GM12878 (cell line): ENCODE measurements at regions not wholly inside any gene's neighbourhood (a gene's known extent, or its start where the extent isn't known, plus 50 kb on each side); places are given as distances from the start of the nearest gene placed in this dataset.

Source experiments
- ATAC-seq: fragments of 200-7000 bp; cut with Tn5 transposase; 3 replicates; pipeline ENCODE4 v1.9.1; 2020; ENCODE audit warnings: mild to moderate bottlenecking, moderate library complexity
- BruUV-seq: library from RNA; stranded (reverse); fragments of 400-500 nt; replicated peaks from 2 replicates; lab custom pipeline; 2021; lab: Mats Ljungman, UMichigan
- CTCF ChIA-PET: fragments of 300-600 bp; sonication (Branson Sonifier 250); formaldehyde crosslinking; extraction: SDS; loops from one replicate; lab custom pipeline; 2021; ENCODE audit warnings: inconsistent platforms; lab: Yijun Ruan, JAX
- POLR2A ChIA-PET: fragments of 350-600 bp; formaldehyde crosslinking; extraction: SDS; loops from one replicate; lab custom pipeline; 2021; ENCODE audit warnings: inconsistent platforms; lab: Charles Lee
- RAD21 ChIA-PET: fragments of 300-600 bp; sonication (Branson Sonifier 250); formaldehyde crosslinking; loops from one replicate; lab custom pipeline; 2023; ENCODE audit warnings: antibody characterized with exemption; ENCODE audit not compliant: unreplicated experiment; lab: Charles Lee
- SMC1A ChIA-PET: fragments of 300-600 bp; sonication (Branson Sonifier 250); formaldehyde crosslinking; loops from one replicate; lab custom pipeline; 2023; ENCODE audit not compliant: unreplicated experiment, uncharacterized antibody; lab: Charles Lee
- DNase-seq: peaks from one replicate; pipeline ENCODE4 v3.0.0-alpha.2; 2011; ENCODE audit warnings: low read depth, low spot score
- FAIRE-seq: peaks from 3 replicates; lab custom pipeline; 2011; peaks lifted over from hg19 to GRCh38; lab: Jason Lieb, UNC
- H2AFZ ChIP-seq: 2 replicates; pipeline ENCODE4 v1.6.0; 2011; ENCODE audit warnings: low read depth, low read length, control low read depth; ENCODE audit not compliant: control insufficient read depth
- H3K27ac ChIP-seq: 2 replicates; pipeline ENCODE4 v1.5.1; 2011; ENCODE audit warnings: control low read depth; ENCODE audit not compliant: control insufficient read depth, insufficient read depth
- H3K27me3 ChIP-seq, 2 experiments: replicated peaks in 1 of 2; 2 replicates each; pipeline versions ENCODE4 v1.6.0 to v1.6.1; 2011; ENCODE audit warnings: low read length in 1 of 2; ENCODE audit not compliant: control insufficient read depth in 2 of 2, insufficient read depth in 2 of 2
- H3K36me3 ChIP-seq, 2 experiments: 2 replicates each; pipeline ENCODE4 v1.5.1; 2011; ENCODE audit warnings: low read length in 1 of 2; ENCODE audit not compliant: control insufficient read depth in 2 of 2, insufficient read depth in 2 of 2
- H3K4me1 ChIP-seq: 2 replicates; pipeline ENCODE4 v1.6.1; 2011; ENCODE audit warnings: mild to moderate bottlenecking, low read length, moderate library complexity, mixed read lengths; ENCODE audit not compliant: control insufficient read depth, insufficient read depth
- H3K4me2 ChIP-seq: 2 replicates; pipeline ENCODE4 v1.6.0; 2011; ENCODE audit warnings: control low read depth; ENCODE audit not compliant: control insufficient read depth, insufficient read depth
- H3K4me3 ChIP-seq: fragments of 200-600 bp; sonication (generic); 2 replicates; pipeline ENCODE4 v1.5.1; 2016
- H3K79me2 ChIP-seq: 2 replicates; pipeline ENCODE4 v1.6.0; 2011; ENCODE audit warnings: low read length; ENCODE audit not compliant: control insufficient read depth, insufficient read depth
- H3K9ac ChIP-seq: 2 replicates; pipeline ENCODE4 v1.8.0; 2011; ENCODE audit warnings: low read length, control low read depth, mixed read lengths; ENCODE audit not compliant: control insufficient read depth, insufficient read depth
- H3K9me3 ChIP-seq: replicated peaks from 3 replicates; pipeline ENCODE4 v1.5.1; 2011; ENCODE audit warnings: mild to moderate bottlenecking, low read length; ENCODE audit not compliant: control insufficient read depth, insufficient read depth
- H4K20me1 ChIP-seq: 2 replicates; pipeline ENCODE4 v1.6.0; 2011; ENCODE audit not compliant: control insufficient read depth, insufficient read depth
- ATF3 ChIP-seq: IDR thresholded peaks from 2 replicates; pipeline ENCODE4 v1.6.1; 2011; ENCODE audit warnings: low read depth, mild to moderate bottlenecking, low read length, moderate library complexity, borderline replicate concordance; ENCODE audit errors: extremely low read depth
- BMI1 ChIP-seq: fragments of 450-650 bp; IDR thresholded peaks from 2 replicates; pipeline ENCODE4 v1.6.1; 2016; ENCODE audit warnings: mild to moderate bottlenecking, moderate library complexity, borderline replicate concordance
- CBFB ChIP-seq: IDR thresholded peaks from 2 replicates; pipeline ENCODE4 v1.6.1; 2016; ENCODE audit warnings: antibody characterized with exemption, low read depth
- CHD1 ChIP-seq: IDR thresholded peaks from 2 replicates; pipeline ENCODE4 v1.6.1; 2012; ENCODE audit warnings: low read depth, low read length, improper control_type of control experiment
- CHD2 ChIP-seq: IDR thresholded peaks from 2 replicates; pipeline ENCODE4 v1.6.1; 2011; ENCODE audit warnings: low read depth, low read length, improper control_type of control experiment, borderline replicate concordance
- EED ChIP-seq: sonication (generic); IDR thresholded peaks from 2 replicates; pipeline ENCODE4 v1.6.1; 2016; ENCODE audit warnings: antibody characterized with exemption, low read depth
- EGR1 ChIP-seq, 2 experiments: IDR thresholded peaks; 1 replicate in 1 of 2; 2 replicates in 1 of 2; pipeline ENCODE4 v1.6.1; 2011 to 2012; ENCODE audit warnings: low read depth in 2 of 2, low read length in 2 of 2, borderline replicate concordance in 1 of 2, mild to moderate bottlenecking in 1 of 2, moderate library complexity in 1 of 2
- ETV6 ChIP-seq, 2 experiments: fragments of 450-650 bp in 1 of 2; IDR thresholded peaks in 1 of 2; conservative IDR thresholded peaks in 1 of 2; 2 replicates each; pipeline ENCODE4 v1.6.1; 2014; ENCODE audit warnings: antibody characterized with exemption in 1 of 2, borderline replicate concordance in 1 of 2, low read depth in 1 of 2, mild to moderate bottlenecking in 1 of 2, moderate library complexity in 1 of 2
- EZH2 ChIP-seq: IDR thresholded peaks from 2 replicates; pipeline ENCODE4 v1.6.1; 2012; ENCODE audit warnings: low read depth, mild to moderate bottlenecking, control low read depth, inconsistent platforms, low read length, borderline replicate concordance; ENCODE audit not compliant: control insufficient read depth
- GABPA ChIP-seq: IDR thresholded peaks from 2 replicates; pipeline ENCODE4 v1.6.1; 2014; ENCODE audit warnings: antibody characterized with exemption, low read depth, mild to moderate bottlenecking, inconsistent platforms
- IKZF1 ChIP-seq: fragments of 450-650 bp; conservative IDR thresholded peaks from 2 replicates; pipeline ENCODE4 v1.6.1; 2017; ENCODE audit warnings: antibody characterized with exemption, mild to moderate bottlenecking
- KDM1A ChIP-seq: fragments of 200-600 bp; sonication (generic); IDR thresholded peaks from 2 replicates; pipeline ENCODE4 v1.6.1; 2016; ENCODE audit warnings: borderline replicate concordance
- NBN ChIP-seq: fragments of 450-650 bp; IDR thresholded peaks from 2 replicates; pipeline ENCODE4 v1.6.1; 2016
- POLR2AphosphoS2 ChIP-seq: IDR thresholded peaks from 2 replicates; pipeline ENCODE4 v1.6.1; 2011; ENCODE audit warnings: low read depth, mild to moderate bottlenecking, low read length, improper control_type of control experiment, moderate library complexity
- SREBF1 ChIP-seq: IDR thresholded peaks from 2 replicates; pipeline ENCODE4 v1.6.1; 2012; ENCODE audit warnings: mild to moderate bottlenecking, low read length
- TCF12 ChIP-seq: IDR thresholded peaks from 2 replicates; pipeline ENCODE4 v1.6.1; 2011; ENCODE audit warnings: low read depth, mild to moderate bottlenecking, low read length
- ZBTB4 ChIP-seq: fragments of 450-650 bp; formaldehyde crosslinking; IDR thresholded peaks from 2 replicates; pipeline ENCODE4 v1.4.0; 2022; ENCODE audit warnings: mild to moderate bottlenecking, moderate library complexity
- ZNF217 ChIP-seq: fragments of 450-650 bp; IDR thresholded peaks from 2 replicates; pipeline ENCODE4 v1.6.1; 2017; ENCODE audit warnings: antibody characterized with exemption, mild to moderate bottlenecking
- ZNF274 ChIP-seq: IDR thresholded peaks from one replicate; pipeline ENCODE4 v1.8.0; 2011; ENCODE audit not compliant: insufficient read length, insufficient read depth
- WGBS: methylation state at CpG from one replicate; pipeline ENCODE4 v1.1.6; 2016; ENCODE audit warnings: low lambda C conversion rate; ENCODE audit not compliant: insufficient replicate concordance, insufficient coverage; ENCODE audit errors: missing lambda C conversion rate; 5-methylcytosine and 5-hydroxymethylcytosine counted together
- in situ Hi-C: fragments of 300-500 bp; cut with MboI; formaldehyde crosslinking; loops from 9 replicates; pipeline ENCODE4 v1.14.3; 2018; ENCODE audit warnings: mixed read lengths
- intact Hi-C: fragments of 100-400 bp; cut with micrococcal nuclease; formaldehyde crosslinking; loops from one replicate; pipeline ENCODE4 v1.14.2; 2022; ENCODE audit not compliant: unreplicated experiment

GRCh38 chr13:37476874-37477273 lies 121.7 kb downstream of the POSTN start (continued):
- no peak for TF ChIP-seq GABPA

- no peaks in the 10 kb centered on the region for H3K4me1 ChIP-seq
- no peak overlapping the region for H3K4me2 ChIP-seq
- no peaks in the 10 kb centered on the region for H3K9me3 ChIP-seq
- no peak for DNase-seq
- SMC1A ChIA-PET = interaction anchor here (1.0 kb wide), 1 partner anchor 9 kb away, joined by 3 read pairs; no protein-coding TSS in a partner anchor
- no peak overlapping the region for H3K9ac ChIP-seq
- H3K4me3 ChIP-seq = no peak overlapping the region
- intact Hi-C loops = no loop called here
- no peaks in the 10 kb centered on the region for H3K79me2 ChIP-seq
- H3K27ac ChIP-seq = no peak overlapping the region
- H2AFZ ChIP-seq = no peak overlapping the region
- in situ Hi-C loops = no loop called here
- FAIRE-seq = no peak
- no peaks in the 10 kb centered on the region for H3K36me3 ChIP-seq
- no peaks in the 10 kb centered on the region for H3K27me3 ChIP-seq
- no peak for ATAC-seq
- no TSS peak for BruUV-seq
- RAD21 ChIA-PET = no interaction called here
- 7% methylated on average over 1 of the region's 1 CpG for WGBS
- CTCF ChIA-PET = no interaction called here
- POLR2A ChIA-PET = no interaction called here
- no peaks in the 10 kb centered on the region for H4K20me1 ChIP-seq
- TF ChIP-seq CHD2 (no peak), NBN (no peak), IKZF1 (no peak), ZNF217 (no peak), KDM1A (no peak), ETV6 (conservative IDR thresholded peaks at IDR 0.05 in 1 of 2, IDR thresholded peaks at IDR 0.05 in 1 of 2; ENCODE audit: borderline replicate concordance in 1 of 2, low read depth in 1 of 2) (no peak), ZBTB4 (CRISPR knock-in tag) (no peak), CBFB (no peak), EED (no peak), ATF3 (no peak), POLR2AphosphoS2 (no peak), BMI1 (no peak), ZNF274 (no peak), TCF12 (no peak), EZH2 (no peak), CHD1 (no peak), SREBF1 (no peak), EGR1 (IDR thresholded peaks at IDR 0.05; ENCODE audit: borderline replicate concordance in 1 of 2, low read depth in 2 of 2, low read length in 2 of 2) (no peak)
Measured at GRCh38 chr13:37475966-37476365, 122.6 kb downstream of the POSTN start.
